H54 (cell line): ENCODE measurements at regions not wholly inside any gene's neighbourhood (a gene's known extent, or its start where the extent isn't known, plus 50 kb on each side); places are given as distances from the start of the nearest gene placed in this dataset.
"Not testable (repeated sequence)": the region's sequence is repeated elsewhere in the genome, so short reads cannot be mapped to it uniquely, and the experiment has no call there.

Experiments used
- DNase-seq: peaks from one replicate; pipeline ENCODE4 v3.0.0; 2011; ENCODE audit warnings: low spot score, mixed read lengths; ENCODE audit not compliant: insufficient read length
- FAIRE-seq: peaks from 3 replicates; lab custom pipeline; 2011; peaks lifted over from hg19 to GRCh38; lab: Jason Lieb, UNC
- POLR2A ChIP-seq: IDR thresholded peaks from 2 replicates; pipeline ENCODE4 v1.6.1; 2011; ENCODE audit warnings: low read depth, mild to moderate bottlenecking, low read length

DNA sequence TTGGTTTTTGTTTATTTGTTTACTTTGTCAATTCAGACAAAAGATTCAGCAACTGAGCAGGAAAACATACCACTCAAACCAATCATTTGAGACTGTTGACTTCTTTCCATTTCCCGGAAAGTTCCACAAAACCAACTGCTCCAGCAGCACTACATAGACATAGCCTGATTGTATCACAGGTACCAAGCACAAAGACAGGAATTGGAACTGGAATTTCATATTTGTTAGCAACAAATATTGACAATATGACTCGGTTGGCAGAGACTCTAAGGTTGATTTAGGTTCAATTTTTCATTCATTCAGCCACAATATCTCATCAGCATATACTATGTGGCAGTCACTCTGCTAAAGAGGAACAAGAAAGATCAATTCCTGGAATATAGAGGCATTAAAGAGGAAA lies 364.0 kb downstream of the ZIC3 start:
- FAIRE-seq, result no peak
- no peak for DNase-seq
- no peak for TF ChIP-seq POLR2A

DNA sequence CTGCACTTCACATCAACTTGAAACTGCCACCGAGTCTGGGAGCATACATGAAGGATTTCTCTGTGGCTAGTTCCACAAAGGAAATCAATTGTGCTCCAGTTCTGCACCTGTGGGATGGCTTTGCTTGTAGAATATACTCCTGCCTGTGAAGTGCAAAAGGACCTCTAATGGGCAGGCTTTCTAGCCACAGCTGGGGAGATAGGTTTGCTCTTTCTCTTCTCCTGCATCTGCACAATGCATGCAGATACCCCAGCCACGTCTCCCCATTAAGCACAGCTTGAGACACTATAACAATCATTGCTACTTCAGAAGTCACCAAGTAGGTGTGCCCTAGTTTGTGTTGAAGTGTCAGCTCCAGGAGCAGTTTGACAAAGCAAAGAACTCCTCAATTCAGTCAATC lies 364.6 kb downstream of the ZIC3 start:
- DNase-seq, result no peak
- FAIRE-seq, result no peak
- TF ChIP-seq POLR2A, result no peak

DNA sequence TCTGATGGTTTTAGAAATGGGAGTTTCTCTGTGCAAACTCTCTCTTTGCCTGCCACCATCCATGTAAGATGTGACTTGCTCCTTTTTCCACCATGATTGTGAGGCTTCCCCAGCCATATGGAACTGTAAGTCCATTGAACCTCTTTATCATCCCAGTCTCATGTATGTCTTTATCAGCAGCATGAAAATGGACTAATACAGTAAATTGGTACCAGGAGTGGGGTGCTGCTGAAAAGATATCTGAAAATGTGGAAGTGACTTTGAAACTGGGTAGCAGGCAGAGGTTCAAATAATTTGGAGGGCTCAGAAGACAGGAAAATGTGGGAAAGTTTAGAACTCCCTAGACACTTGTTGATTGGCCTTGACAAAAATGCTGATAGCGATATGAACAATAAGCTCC lies 368.3 kb downstream of the ZIC3 start:
- not testable (repeated sequence) for FAIRE-seq, DNase-seq

DNA sequence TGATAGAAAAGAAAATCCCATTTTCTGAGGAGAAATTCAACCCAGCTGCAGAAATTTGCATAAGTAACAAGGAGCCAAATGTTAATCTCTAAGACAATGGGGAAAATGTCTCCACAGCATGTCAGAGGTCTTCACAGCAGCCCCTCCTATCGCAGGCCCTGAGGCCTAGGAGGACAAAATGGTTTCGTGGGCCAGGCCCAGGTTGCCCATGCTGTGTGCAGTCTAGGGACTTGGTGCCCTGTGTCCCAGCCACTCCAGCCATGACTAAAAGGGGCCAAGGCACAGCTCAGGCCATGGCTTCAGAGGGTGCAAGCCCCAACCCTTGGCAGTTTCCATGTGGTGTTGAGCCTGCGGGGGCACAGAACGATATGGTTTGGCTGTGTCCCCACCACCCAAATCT lies 369.0 kb downstream of the ZIC3 start:
- not testable (repeated sequence) for DNase-seq, FAIRE-seq

DNA sequence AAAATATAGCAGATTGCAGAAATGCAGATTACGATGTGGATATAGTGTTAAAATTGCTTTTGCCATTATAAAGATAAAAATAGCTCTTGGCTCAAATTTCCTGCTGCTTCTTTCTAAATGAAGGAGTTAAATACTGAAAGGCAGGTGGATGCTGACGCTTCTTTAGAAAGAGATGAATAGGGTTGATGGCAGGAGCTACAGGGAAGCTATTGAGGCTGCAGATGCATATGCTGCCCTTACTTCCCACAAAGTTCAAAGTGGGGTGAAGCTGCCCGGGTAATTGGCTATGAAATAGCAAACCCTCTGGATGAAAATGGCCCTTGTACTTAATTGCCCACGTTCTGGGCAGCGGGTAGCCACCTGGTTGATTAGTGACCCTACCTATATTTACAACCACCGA lies 379.5 kb downstream of the ZIC3 start:
- no peak for TF ChIP-seq POLR2A
- DNase-seq, result no peak
- FAIRE-seq, result no peak

DNA sequence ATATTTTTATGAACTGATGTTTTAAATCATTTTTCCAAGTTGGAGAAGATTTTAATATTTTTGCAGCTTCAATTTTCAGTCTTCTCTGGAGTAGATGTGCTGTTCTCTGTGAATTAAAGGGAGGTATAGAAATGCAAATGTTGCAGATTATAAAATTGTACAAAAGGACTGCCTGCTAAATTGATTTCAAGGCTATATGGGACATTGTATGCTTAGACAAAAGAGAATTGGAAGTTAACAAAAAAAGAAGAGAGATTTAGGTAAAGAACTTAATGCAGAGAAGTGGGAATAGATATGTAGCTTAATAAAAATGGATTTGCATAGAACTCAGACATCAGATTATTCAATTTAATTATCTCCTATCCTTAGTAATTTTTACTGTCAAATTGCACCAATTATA lies 403.3 kb downstream of the ZIC3 start:
- TF ChIP-seq POLR2A, result no peak
- FAIRE-seq, result no peak
- DNase-seq, result no peak

DNA sequence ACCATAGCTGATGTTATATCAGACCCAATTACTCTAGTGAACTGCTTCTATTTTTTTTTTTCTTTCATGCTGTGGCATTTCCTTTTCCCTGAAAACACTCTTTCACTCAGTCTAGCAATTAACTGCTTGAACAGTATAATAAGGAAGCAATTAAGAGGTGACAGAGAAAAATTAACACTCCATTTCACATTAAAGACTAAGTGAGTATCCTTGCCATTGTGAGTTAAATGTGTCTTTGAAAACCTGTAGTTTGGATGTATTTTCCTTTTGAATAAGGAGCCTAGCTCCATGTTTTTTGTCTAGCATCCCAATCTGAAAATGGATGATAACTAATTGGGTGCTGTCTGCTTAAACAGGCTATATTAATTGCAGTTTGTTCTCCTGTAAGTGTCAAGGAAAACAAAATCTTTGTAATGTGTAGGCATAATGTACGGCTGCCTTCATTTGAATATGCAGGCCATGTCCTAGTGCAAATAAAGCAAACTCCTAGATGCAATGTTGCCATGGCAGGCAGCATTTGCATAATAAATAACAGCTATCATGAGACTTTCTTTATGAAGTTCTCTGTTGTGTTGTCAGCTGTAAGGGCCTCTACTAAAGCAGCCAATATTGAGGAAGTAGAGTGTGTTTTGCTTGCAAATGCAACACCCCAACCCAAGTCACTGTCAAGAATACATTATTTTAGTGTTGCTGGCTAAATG lies 416.7 kb downstream of the ZIC3 start:
- DNase-seq (no peak), FAIRE-seq (no peak)
- no peak for TF ChIP-seq POLR2A

DNA sequence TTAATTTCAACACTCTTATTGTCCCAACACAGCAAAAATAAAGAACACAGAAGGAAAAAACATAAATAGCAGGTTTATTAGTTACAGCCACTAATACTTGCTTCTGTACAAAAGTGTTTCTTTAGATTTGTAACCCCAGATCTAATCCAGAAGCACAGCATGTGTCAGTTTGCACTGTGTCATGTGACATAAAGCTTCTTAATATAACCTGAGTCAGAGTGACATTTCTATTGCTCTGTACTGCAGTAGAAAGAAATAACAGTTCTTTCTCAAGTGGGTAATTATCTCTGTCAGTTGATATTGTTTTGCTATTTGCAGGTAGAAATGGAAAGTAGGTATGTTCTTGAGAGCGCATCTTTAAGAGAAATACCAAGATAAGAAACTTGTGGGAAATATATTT lies 422.5 kb downstream of the ZIC3 start:
- TF ChIP-seq POLR2A, result no peak
- FAIRE-seq, result no peak
- no peak for DNase-seq

DNA sequence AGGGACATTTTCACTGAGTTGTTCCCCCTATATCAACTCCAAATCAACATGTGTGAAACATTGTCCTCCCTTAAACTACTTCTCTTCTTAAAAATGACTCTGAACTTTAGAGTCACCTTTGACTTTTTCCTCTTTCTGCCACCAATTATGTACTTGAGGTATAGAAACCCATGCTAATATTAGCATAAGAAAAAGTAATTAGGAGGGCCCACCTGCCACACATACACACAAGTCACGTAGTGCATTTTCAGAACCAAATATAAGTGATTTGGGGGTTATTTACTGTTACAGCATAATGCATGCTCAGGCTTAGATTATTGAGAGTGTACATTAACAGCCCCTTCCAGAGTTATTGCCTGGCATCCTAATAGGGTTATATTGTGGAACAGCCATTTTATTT lies 432.7 kb downstream of the ZIC3 start:
- FAIRE-seq (no peak), DNase-seq (no peak)
- TF ChIP-seq POLR2A, result no peak

DNA sequence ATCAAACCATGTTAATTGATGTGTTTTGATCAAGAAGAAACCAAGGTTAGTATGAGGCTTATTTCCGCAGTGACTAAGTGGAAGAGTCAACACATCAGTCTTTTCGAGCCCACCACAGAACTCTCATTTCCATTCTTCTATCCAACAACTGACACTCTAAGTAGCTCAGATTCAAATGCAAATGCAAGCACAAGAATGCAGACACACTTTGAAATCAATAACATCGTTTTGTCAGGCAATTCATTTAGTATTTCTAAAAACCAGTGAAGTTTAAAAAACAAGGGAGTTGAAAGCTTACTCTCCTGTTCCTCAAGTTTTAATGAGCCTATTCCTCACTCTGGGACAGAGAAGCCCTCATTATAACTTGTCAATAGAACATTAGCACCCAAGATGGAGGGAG lies 433.1 kb downstream of the ZIC3 start:
- FAIRE-seq (no peak), DNase-seq (no peak)
- TF ChIP-seq POLR2A, result no peak

DNA sequence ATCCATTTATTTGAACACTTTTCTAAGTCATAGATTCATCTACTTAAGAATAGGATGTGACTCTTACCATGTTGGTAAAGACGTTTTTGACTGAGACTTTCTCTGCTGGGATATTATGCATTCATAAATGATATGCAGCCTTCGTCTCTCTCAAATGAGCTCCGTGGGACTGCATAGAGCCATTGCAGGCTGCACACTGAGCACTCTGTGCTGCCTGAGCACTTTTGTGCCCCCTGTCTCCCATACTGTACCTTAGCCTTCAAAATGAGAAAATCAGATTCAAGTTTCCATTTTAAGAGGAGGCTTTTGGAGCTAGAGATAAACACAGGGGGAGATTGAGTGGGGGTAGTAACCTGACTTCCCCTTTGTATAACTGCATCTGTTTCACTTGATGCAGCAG lies 433.6 kb downstream of the ZIC3 start:
- DNase-seq (no peak), FAIRE-seq (no peak)
- TF ChIP-seq POLR2A, result no peak

DNA sequence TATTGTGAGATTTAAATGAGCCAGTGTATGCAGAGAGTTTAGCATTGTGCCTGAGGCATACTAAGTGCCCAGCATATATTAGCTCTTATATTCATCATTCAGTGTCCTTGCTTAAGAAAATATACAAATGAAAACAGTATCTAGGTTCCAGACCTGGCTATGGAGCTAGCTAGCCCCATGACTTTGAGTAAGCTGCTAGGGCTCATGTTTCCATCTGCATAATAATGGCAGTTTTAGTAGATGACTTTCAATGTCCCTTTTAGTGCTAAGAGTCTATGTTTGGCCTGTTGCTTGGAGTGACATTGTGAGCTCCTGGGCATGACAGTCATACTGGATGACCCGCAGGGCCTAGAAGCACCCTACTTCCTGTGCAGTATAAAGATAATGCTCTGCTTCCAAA lies 435.3 kb downstream of the ZIC3 start:
- FAIRE-seq, result no peak
- no peak for TF ChIP-seq POLR2A
- no peak for DNase-seq

DNA sequence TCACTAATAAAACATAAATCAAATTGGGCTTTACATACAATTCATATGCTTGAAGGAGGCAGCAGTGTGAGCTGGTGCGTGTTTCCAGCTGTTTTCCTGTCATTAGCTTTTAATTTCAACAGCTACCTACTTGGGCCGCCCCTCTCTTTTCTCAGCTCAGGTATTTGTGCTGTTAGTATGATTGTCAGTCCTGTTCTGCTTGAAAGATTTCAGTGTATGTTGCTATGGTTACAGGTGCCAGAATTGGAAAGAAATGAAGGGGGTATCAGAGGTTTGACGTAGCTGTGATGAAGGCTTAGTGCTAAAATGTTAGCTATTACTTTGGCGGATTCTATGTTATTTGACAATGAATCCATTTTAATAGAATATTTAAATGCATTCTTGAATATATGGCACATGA lies 440.3 kb downstream of the ZIC3 start:
- TF ChIP-seq POLR2A, result no peak
- DNase-seq (no peak), FAIRE-seq (no peak)

DNA sequence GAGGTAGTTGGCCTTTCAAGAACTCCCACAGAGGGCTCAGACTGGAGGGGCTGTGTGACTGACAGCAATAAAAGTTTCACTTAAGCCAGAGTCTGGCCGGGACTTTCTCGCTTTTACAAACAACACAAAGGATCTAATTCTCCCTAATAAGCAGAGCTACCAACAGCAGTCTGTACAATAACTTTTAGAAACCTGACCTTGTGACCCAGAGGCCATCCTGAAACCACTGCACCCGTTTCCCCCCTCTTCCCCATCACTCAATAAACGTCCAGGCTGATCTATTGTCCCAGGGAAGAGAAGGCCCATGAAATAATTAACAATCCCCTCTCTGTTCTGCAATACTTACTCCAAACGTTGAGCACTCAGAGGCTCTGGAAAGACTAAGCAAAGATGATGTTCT lies 442.4 kb downstream of the ZIC3 start:
- DNase-seq, result no peak
- TF ChIP-seq POLR2A, result no peak
- FAIRE-seq, result no peak

DNA sequence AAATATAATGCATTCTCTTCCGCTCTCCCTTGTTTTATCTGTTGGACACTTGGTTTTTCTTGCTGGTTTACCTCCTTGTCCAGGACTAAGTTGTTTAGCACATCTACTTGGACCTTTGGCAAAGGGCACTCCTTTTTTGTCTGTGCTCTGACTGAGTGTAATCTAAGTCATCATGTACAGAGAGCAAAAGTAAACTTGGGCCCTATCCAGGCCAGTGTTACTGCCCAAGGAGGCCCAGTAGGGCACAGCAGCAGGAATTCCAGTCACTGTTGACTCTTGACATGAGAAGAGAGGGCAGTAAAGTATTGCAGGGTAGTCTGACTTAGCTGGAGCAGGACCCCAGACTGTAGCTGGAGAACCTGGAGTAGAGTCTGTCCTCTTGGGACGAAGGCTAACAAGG lies 445.5 kb downstream of the ZIC3 start:
- no peak for TF ChIP-seq POLR2A
- FAIRE-seq (no peak), DNase-seq (no peak)

DNA sequence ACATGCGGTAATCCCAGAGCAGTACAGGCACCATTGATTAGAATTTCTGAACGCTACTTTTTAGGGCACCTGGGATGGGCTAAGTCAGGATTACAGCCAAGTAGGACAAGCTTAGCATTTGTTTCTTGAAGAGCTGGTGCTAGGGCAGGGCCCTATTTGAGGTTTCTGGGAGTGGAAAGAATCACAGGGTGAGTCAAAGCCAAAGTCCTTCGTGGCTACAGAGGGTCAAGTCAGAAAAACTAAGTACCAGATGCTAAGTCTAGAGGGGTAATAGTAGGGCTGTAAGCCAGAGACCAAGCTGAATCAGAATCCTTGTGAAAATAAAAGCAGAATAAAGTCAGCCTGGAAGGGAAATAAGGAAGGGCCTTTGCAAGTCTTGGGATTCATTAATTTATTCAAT lies 448.6 kb downstream of the ZIC3 start:
- no peak for TF ChIP-seq POLR2A
- DNase-seq (no peak), FAIRE-seq (no peak)
